ENCODE measurements at regions not wholly inside any gene's neighbourhood (a gene's known extent, or its start where the extent isn't known, plus 50 kb on each side); places are given as distances from the start of the nearest gene placed in this dataset.
"Not testable (repeated sequence)": the region's sequence is repeated elsewhere in the genome, so short reads cannot be mapped to it uniquely, and the experiment has no call there.

- TF ChIP-seq E2F4 (CRISPR knock-in tag; IDR thresholded peaks at IDR 0.05; ENCODE audit: borderline replicate concordance, low read depth); ELF4 (CRISPR knock-in tag; IDR thresholded peaks at IDR 0.05; ENCODE audit: low read depth); CTCF (IDR thresholded peaks at IDR 0.05); RELA (CRISPR knock-in tag; IDR thresholded peaks at IDR 0.05; ENCODE audit: borderline replicate concordance); ETV6 (CRISPR knock-in tag; IDR thresholded peaks at IDR 0.05); AFF4 (CRISPR knock-in tag; IDR thresholded peaks at IDR 0.05; ENCODE audit: borderline replicate concordance); TEAD1 (CRISPR knock-in tag; IDR thresholded peaks at IDR 0.05); FOXP1 (CRISPR knock-in tag; IDR thresholded peaks at IDR 0.05; ENCODE audit: borderline replicate concordance); ZNF121 (CRISPR knock-in tag; IDR thresholded peaks at IDR 0.05); ZNF317 (CRISPR knock-in tag; IDR thresholded peaks at IDR 0.05; ENCODE audit: borderline replicate concordance, low read depth); CREB1 (CRISPR knock-in tag; IDR thresholded peaks at IDR 0.05); ZNF416 (CRISPR knock-in tag; IDR thresholded peaks at IDR 0.05): not testable (repeated sequence)
Observed at GRCh38 chr3:4216974-4217373, 86.2 kb upstream of the SETMAR start.
